ENCODE measurements at regions not wholly inside any gene's neighbourhood (a gene's known extent, or its start where the extent isn't known, plus 50 kb on each side); places are given as distances from the start of the nearest gene placed in this dataset.

DNA sequence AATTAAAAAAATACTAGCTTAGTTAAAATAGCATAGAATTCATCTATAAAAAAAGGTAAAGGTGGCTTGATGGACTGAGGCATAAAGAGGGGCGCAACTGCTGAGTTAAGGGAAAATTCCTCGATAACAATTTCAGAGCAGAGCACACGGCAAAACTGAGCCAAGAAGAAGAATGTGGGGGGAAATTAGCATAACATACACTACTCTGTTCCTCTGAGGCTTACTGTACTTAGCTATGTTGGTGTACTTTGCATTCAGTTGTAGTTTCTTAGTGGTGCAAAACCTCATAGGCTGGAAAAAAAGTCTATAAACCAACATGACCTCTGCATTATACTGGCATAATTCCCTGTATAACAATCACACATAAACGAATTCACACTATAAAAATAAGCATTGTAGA, 357.9 kb upstream of the LRRC3B start:
- Histone ChIP-seq H3K4me3 (ENCODE audit: severe bottlenecking) (no peak overlapping the region), H3K36me3 (ENCODE audit: low read depth) (no peaks in the 10 kb centered on the region), H3K27ac (ENCODE audit: poor library complexity, severe bottlenecking) (no peak overlapping the region), H3K27me3 (ENCODE audit: insufficient read depth, poor library complexity, severe bottlenecking) (no peaks in the 10 kb centered on the region), H3K9me3 (ENCODE audit: severe bottlenecking) (no peaks in the 10 kb centered on the region), H3K4me1 (ENCODE audit: insufficient read depth, poor library complexity, severe bottlenecking) (no peaks in the 10 kb centered on the region)
- ATAC-seq (ENCODE audit: low read depth) (no peak), DNase-seq (ENCODE audit: low spot score) (no peak)
- TF ChIP-seq, protein P1, sequence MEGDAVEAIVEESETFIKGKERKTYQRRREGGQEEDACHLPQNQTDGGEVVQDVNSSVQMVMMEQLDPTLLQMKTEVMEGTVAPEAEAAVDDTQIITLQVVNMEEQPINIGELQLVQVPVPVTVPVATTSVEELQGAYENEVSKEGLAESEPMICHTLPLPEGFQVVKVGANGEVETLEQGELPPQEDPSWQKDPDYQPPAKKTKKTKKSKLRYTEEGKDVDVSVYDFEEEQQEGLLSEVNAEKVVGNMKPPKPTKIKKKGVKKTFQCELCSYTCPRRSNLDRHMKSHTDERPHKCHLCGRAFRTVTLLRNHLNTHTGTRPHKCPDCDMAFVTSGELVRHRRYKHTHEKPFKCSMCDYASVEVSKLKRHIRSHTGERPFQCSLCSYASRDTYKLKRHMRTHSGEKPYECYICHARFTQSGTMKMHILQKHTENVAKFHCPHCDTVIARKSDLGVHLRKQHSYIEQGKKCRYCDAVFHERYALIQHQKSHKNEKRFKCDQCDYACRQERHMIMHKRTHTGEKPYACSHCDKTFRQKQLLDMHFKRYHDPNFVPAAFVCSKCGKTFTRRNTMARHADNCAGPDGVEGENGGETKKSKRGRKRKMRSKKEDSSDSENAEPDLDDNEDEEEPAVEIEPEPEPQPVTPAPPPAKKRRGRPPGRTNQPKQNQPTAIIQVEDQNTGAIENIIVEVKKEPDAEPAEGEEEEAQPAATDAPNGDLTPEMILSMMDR (IDR thresholded peaks at IDR 0.05; ENCODE audit: poor library complexity, severe bottlenecking), result no peak

DNA sequence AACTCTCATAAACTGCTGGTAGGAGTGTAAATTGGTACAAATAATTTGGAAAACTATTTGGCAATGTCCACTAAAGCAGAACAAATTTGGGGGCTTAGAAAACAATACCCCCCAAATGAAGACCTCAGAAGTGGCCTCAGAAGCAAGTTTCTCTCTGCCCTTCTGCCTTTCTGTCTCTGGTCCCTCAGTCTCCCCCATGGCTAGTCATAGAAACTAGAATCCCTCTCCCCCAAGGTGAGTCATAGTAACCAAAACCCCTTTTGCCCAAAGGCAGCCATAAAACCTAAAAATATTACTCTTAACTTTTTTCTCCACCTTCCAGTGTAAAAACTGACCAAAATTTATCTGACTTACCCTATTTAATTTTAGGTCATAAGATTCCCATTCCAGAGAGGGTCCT, 350.7 kb upstream of the LRRC3B start:
- Histone ChIP-seq H3K36me3 (ENCODE audit: low read depth) (no peaks in the 10 kb centered on the region), H3K4me3 (ENCODE audit: severe bottlenecking) (no peak overlapping the region), H3K4me1 (ENCODE audit: insufficient read depth, poor library complexity, severe bottlenecking) (no peaks in the 10 kb centered on the region), H3K27ac (ENCODE audit: poor library complexity, severe bottlenecking) (no peak overlapping the region), H3K9me3 (ENCODE audit: severe bottlenecking) (no peaks in the 10 kb centered on the region), H3K27me3 (ENCODE audit: insufficient read depth, poor library complexity, severe bottlenecking) (no peaks in the 10 kb centered on the region)
- DNase-seq (ENCODE audit: low spot score), result no peak
- ATAC-seq (ENCODE audit: low read depth), result no peak
- TF ChIP-seq, protein P1 (IDR thresholded peaks at IDR 0.05; ENCODE audit: poor library complexity, severe bottlenecking), result no peak

DNA sequence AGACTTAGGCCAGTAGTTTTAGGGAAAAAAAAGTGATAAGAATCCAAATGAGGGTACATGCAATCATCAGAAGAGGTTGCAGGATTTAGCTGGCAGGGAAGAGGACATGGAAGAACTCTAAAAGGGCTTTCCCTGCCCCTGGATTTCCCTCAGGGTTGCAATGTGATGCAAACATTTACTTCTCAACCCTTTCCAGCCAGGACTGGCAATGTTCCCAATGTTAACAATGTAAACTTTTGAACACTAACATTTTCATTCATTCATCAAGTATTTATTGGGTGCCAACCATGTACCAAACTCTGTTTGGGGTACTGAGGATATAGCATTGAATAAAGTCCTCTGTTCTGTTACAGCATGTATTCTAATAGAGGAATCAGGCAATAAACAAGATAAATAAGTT, 349.4 kb upstream of the LRRC3B start:
- Histone ChIP-seq H3K36me3 (ENCODE audit: low read depth) (no peaks in the 10 kb centered on the region), H3K9me3 (ENCODE audit: severe bottlenecking) (no peaks in the 10 kb centered on the region), H3K27ac (ENCODE audit: poor library complexity, severe bottlenecking) (no peak overlapping the region), H3K27me3 (ENCODE audit: insufficient read depth, poor library complexity, severe bottlenecking) (no peaks in the 10 kb centered on the region), H3K4me3 (ENCODE audit: severe bottlenecking) (no peak overlapping the region), H3K4me1 (ENCODE audit: insufficient read depth, poor library complexity, severe bottlenecking) (no peaks in the 10 kb centered on the region)
- DNase-seq (ENCODE audit: low spot score), result no peak
- no peak for ATAC-seq (ENCODE audit: low read depth)
- TF ChIP-seq, protein P1 (IDR thresholded peaks at IDR 0.05; ENCODE audit: poor library complexity, severe bottlenecking), result no peak

DNA sequence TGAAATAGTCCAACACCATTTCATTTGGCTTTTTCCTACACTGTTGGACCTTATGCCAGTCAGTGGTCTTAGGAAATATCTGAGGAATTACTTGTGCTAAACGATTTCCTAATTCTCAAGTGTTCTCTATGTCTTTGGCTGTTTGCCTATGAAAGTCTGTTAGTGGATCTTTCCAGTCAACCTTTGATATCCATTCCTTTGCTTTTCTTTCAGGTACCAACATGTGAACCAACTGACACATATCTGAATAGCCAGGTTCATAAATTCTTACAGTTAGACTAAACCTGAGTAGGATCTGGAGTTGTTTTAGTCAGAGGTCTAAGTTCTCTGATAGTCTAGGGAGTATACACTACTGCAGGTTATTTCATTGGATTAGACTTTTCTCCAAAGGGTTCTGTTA, 343.5 kb upstream of the LRRC3B start:
- H3K9me3 ChIP-seq (ENCODE audit: severe bottlenecking), result peaks cover 8% of the 10 kb centered on the region
- no peaks in the 10 kb centered on the region for H3K27me3 ChIP-seq (ENCODE audit: insufficient read depth, poor library complexity, severe bottlenecking)
- H3K36me3 ChIP-seq (ENCODE audit: low read depth), result no peaks in the 10 kb centered on the region
- TF ChIP-seq, protein P1 (IDR thresholded peaks at IDR 0.05; ENCODE audit: poor library complexity, severe bottlenecking), result no peak
- H3K4me3 ChIP-seq (ENCODE audit: severe bottlenecking), result no peak overlapping the region
- no peak for DNase-seq (ENCODE audit: low spot score)
- H3K27ac ChIP-seq (ENCODE audit: poor library complexity, severe bottlenecking), result no peak overlapping the region
- no peak; the same call in 2 of the 3 replicates for ATAC-seq (ENCODE audit: low read depth)
- H3K4me1 ChIP-seq (ENCODE audit: insufficient read depth, poor library complexity, severe bottlenecking), result no peaks in the 10 kb centered on the region

DNA sequence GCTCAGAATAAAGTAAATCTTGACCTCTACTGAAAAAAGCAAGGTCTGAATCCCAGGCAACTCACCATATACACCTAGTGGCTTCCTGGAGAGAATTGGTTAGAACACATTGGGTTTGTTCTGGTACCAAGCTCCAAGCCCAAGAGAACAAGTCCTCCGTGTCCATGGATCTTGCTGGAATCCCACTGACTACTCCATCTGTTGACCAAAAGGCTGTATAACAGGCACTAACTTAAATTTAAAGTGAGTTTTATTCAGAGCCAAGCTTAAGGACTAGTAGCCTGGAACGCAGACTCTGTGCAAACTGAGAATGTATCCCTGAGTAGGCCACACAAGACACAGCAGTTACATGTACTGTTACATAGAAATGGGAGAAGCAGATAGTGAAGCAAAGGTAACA, 342.1 kb upstream of the LRRC3B start:
- no peak for DNase-seq (ENCODE audit: low spot score)
- no peak overlapping the region for H3K27ac ChIP-seq (ENCODE audit: poor library complexity, severe bottlenecking)

More for the DNA sequence above, 342.1 kb upstream of the LRRC3B start:
- H3K36me3 ChIP-seq (ENCODE audit: low read depth), result no peaks in the 10 kb centered on the region
- TF ChIP-seq, protein P1 (IDR thresholded peaks at IDR 0.05; ENCODE audit: poor library complexity, severe bottlenecking), result no peak
- no peak overlapping the region for H3K4me3 ChIP-seq (ENCODE audit: severe bottlenecking)
- no peaks in the 10 kb centered on the region for H3K4me1 ChIP-seq (ENCODE audit: insufficient read depth, poor library complexity, severe bottlenecking)
- H3K27me3 ChIP-seq (ENCODE audit: insufficient read depth, poor library complexity, severe bottlenecking), result no peaks in the 10 kb centered on the region
- ATAC-seq (ENCODE audit: low read depth), result no peak
- H3K9me3 ChIP-seq (ENCODE audit: severe bottlenecking), result peaks cover 11% of the 10 kb centered on the region
